ENCODE measurements at regions not wholly inside any gene's neighbourhood (a gene's known extent, or its start where the extent isn't known, plus 50 kb on each side); places are given as distances from the start of the nearest gene placed in this dataset.

DNA sequence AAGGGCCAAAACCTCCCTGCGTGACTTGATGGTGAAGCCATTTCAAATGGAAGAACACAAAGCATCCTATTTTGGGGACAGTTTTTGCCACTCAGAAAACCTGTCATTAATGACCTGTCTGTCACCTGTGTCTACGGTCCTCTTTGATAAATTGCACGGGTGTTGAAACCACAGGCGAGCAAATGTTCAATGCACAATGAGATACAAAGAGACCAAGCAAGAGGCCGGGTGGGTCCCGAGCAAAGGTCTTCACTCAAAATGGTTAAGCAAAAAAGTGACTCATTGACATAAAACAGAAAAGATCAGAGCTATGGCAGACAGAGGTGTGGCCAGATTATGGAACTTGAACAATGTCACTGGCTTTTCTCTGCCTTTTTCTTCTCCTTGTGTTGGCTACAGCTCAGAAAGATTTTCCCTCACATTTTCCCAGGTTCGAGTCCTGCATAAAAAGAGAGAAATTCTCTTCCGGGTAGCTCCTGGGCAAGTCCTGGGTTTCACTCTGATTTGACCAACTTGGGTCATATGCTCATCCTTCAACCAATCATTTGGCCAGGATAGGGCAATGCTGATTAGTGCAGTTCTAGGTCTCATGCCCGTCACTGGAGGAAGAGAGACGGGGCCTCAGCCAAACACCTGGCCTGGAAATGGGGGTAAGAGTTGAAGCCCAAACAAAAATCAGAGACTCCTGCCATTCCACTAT, 92.2 kb downstream of the CMC2 start:
- no peak for TF ChIP-seq CTCF (IDR thresholded peaks at IDR 0.05)
- no peak for TF ChIP-seq ZFX (IDR thresholded peaks at IDR 0.05; ENCODE audit: borderline replicate concordance)

All from 22Rv1 (cell line).